ENCODE measurements at regions not wholly inside any gene's neighbourhood (a gene's known extent, or its start where the extent isn't known, plus 50 kb on each side); places are given as distances from the start of the nearest gene placed in this dataset.
"Not testable (repeated sequence)": the region's sequence is repeated elsewhere in the genome, so short reads cannot be mapped to it uniquely, and the experiment has no call there.

- H3K27ac Mint-ChIP-seq; POLR2A ChIA-PET; H3K4me1 Mint-ChIP-seq (ENCODE audit: low read depth); CTCF ChIA-PET; H3K36me3 Mint-ChIP-seq (ENCODE audit: low read depth); H3K4me3 Mint-ChIP-seq; H3K27me3 Mint-ChIP-seq (ENCODE audit: low read depth); DNase-seq; ATAC-seq; H3K9me3 Mint-ChIP-seq (ENCODE audit: insufficient read depth): not testable (repeated sequence)
These were observed 247.8 kb downstream of the RTP5 start for GRCh38 chr2:242117305-242117704.

- POLR2A ChIA-PET; H3K4me3 Mint-ChIP-seq; H3K27me3 Mint-ChIP-seq (ENCODE audit: low read depth); ATAC-seq; DNase-seq; CTCF ChIA-PET; H3K4me1 Mint-ChIP-seq (ENCODE audit: low read depth); H3K36me3 Mint-ChIP-seq (ENCODE audit: low read depth); H3K9me3 Mint-ChIP-seq (ENCODE audit: insufficient read depth); H3K27ac Mint-ChIP-seq: not testable (repeated sequence)
These were observed 250.2 kb downstream of the RTP5 start for GRCh38 chr2:242119682-242120081.

- H3K4me1 Mint-ChIP-seq (ENCODE audit: low read depth); H3K36me3 Mint-ChIP-seq (ENCODE audit: low read depth); H3K27ac Mint-ChIP-seq; POLR2A ChIA-PET; H3K9me3 Mint-ChIP-seq (ENCODE audit: insufficient read depth); H3K27me3 Mint-ChIP-seq (ENCODE audit: low read depth); CTCF ChIA-PET; ATAC-seq; H3K4me3 Mint-ChIP-seq; DNase-seq: not testable (repeated sequence)
These were observed 261.2 kb downstream of the RTP5 start for GRCh38 chr2:242130682-242131081.

- H3K27me3 Mint-ChIP-seq (ENCODE audit: low read depth); H3K27ac Mint-ChIP-seq; DNase-seq; H3K9me3 Mint-ChIP-seq (ENCODE audit: insufficient read depth); H3K36me3 Mint-ChIP-seq (ENCODE audit: low read depth); CTCF ChIA-PET; H3K4me1 Mint-ChIP-seq (ENCODE audit: low read depth); ATAC-seq; POLR2A ChIA-PET; H3K4me3 Mint-ChIP-seq: not testable (repeated sequence)
These were observed 290.4 kb downstream of the RTP5 start for GRCh38 chr2:242159921-242160320.

GRCh38 chr2:242165115-242165514 is 295.6 kb downstream of the RTP5 start:
- H3K9me3 Mint-ChIP-seq (ENCODE audit: insufficient read depth); ATAC-seq; H3K27ac Mint-ChIP-seq; POLR2A ChIA-PET; H3K4me1 Mint-ChIP-seq (ENCODE audit: low read depth); H3K4me3 Mint-ChIP-seq; CTCF ChIA-PET; H3K27me3 Mint-ChIP-seq (ENCODE audit: low read depth); DNase-seq; H3K36me3 Mint-ChIP-seq (ENCODE audit: low read depth): not testable (repeated sequence)

GRCh38 chr2:242171290-242171689 is 301.8 kb downstream of the RTP5 start:
- ATAC-seq; H3K4me1 Mint-ChIP-seq (ENCODE audit: low read depth); DNase-seq; H3K27ac Mint-ChIP-seq; H3K9me3 Mint-ChIP-seq (ENCODE audit: insufficient read depth); CTCF ChIA-PET; H3K36me3 Mint-ChIP-seq (ENCODE audit: low read depth); H3K4me3 Mint-ChIP-seq; POLR2A ChIA-PET; H3K27me3 Mint-ChIP-seq (ENCODE audit: low read depth): not testable (repeated sequence)
